ENCODE measurements at regions not wholly inside any gene's neighbourhood (a gene's known extent, or its start where the extent isn't known, plus 50 kb on each side); places are given as distances from the start of the nearest gene placed in this dataset.
"Not testable (repeated sequence)": the region's sequence is repeated elsewhere in the genome, so short reads cannot be mapped to it uniquely, and the experiment has no call there.

- DNase-seq, result no peak
These were observed 1643.5 kb downstream of the TP53TG3F start for GRCh38 chr16:35102780-35103403.

GRCh38 chr16:35111772-35112171 is 1652.4 kb downstream of the TP53TG3F start:
- not testable (repeated sequence) for DNase-seq

GRCh38 chr16:35131429-35131828 is 1672.0 kb downstream of the TP53TG3F start:
- no peak for DNase-seq

- no peak for DNase-seq
These were observed 1675.1 kb downstream of the TP53TG3F start for GRCh38 chr16:35134471-35134870.

- DNase-seq, result no peak
These were observed 1681.0 kb downstream of the TP53TG3F start for GRCh38 chr16:35140293-35140986.

GRCh38 chr16:35141303-35141702 is 1681.9 kb downstream of the TP53TG3F start:
- DNase-seq, result no peak

GRCh38 chr16:35142147-35142808 is 1682.9 kb downstream of the TP53TG3F start:
- DNase-seq, result no peak

- no peak for DNase-seq
These were observed 1683.4 kb downstream of the TP53TG3F start for GRCh38 chr16:35142809-35143192.

GRCh38 chr16:35144212-35144932 is 1685.0 kb downstream of the TP53TG3F start:
- DNase-seq, result no peak

GRCh38 chr16:35146031-35146710 is 1686.8 kb downstream of the TP53TG3F start:
- no peak for DNase-seq

GRCh38 chr16:35146723-35147458 is 1687.5 kb downstream of the TP53TG3F start:
- DNase-seq, result no peak

- DNase-seq, result no peak
These were observed 1688.4 kb downstream of the TP53TG3F start for GRCh38 chr16:35147556-35148504.

GRCh38 chr16:35148748-35149147 is 1689.3 kb downstream of the TP53TG3F start:
- DNase-seq, result no peak

- no peak for DNase-seq
These were observed 1690.1 kb downstream of the TP53TG3F start for GRCh38 chr16:35149550-35149949.

GRCh38 chr16:35150805-35151312 is 1691.4 kb downstream of the TP53TG3F start:
- DNase-seq, result no peak

GRCh38 chr16:35152067-35152627 is 1692.7 kb downstream of the TP53TG3F start:
- DNase-seq, result no peak

GRCh38 chr16:35154627-35155026 is 1695.2 kb downstream of the TP53TG3F start:
- no peak for DNase-seq

- not testable (repeated sequence) for DNase-seq
These were observed 1698.1 kb downstream of the TP53TG3F start for GRCh38 chr16:35157549-35157948.

- DNase-seq, result not testable (repeated sequence)
These were observed 1709.9 kb downstream of the TP53TG3F start for GRCh38 chr16:35169324-35169723.

- DNase-seq, result not testable (repeated sequence)
These were observed 1710.6 kb downstream of the TP53TG3F start for GRCh38 chr16:35170061-35170460.
